H9 (cell line): ENCODE measurements at regions not wholly inside any gene's neighbourhood (a gene's known extent, or its start where the extent isn't known, plus 50 kb on each side); places are given as distances from the start of the nearest gene placed in this dataset.

ENCODE experiments used
- DNase-seq: peaks from one replicate; pipeline ENCODE4 v3.0.0-alpha.2; 2017
- H2AFZ ChIP-seq: one replicate; pipeline ENCODE4 v1.6.1; 2013; ENCODE audit warnings: mild to moderate bottlenecking, low read length, control low read depth, moderate library complexity
- H2AK5ac ChIP-seq: 2 replicates; pipeline ENCODE4 v1.6.1; 2013; ENCODE audit warnings: low read length, control low read depth, mixed read lengths; ENCODE audit not compliant: insufficient read length
- H2BK120ac ChIP-seq: one replicate; pipeline ENCODE4 v1.6.1; 2013; ENCODE audit warnings: low read depth, mild to moderate bottlenecking, low read length, control low read depth, inconsistent platforms; ENCODE audit not compliant: poor library complexity, severe bottlenecking
- H2BK12ac ChIP-seq: 2 replicates; pipeline ENCODE4 v1.6.1; 2013; ENCODE audit warnings: low read length, control low read depth, mixed read lengths, low read depth; ENCODE audit not compliant: insufficient read length
- H2BK15ac ChIP-seq: 2 replicates; pipeline ENCODE4 v1.6.1; 2013; ENCODE audit warnings: low read depth, low read length, control low read depth
- H2BK20ac ChIP-seq: one replicate; pipeline ENCODE4 v1.6.1; 2013; ENCODE audit warnings: low read depth, mild to moderate bottlenecking, low read length, control low read depth, inconsistent platforms; ENCODE audit not compliant: poor library complexity, severe bottlenecking
- H2BK5ac ChIP-seq: 2 replicates; pipeline ENCODE4 v1.6.1; 2013; ENCODE audit warnings: low read length, control low read depth, mixed read lengths; ENCODE audit not compliant: insufficient read length
- H3K14ac ChIP-seq: 2 replicates; pipeline ENCODE4 v1.6.1; 2013; ENCODE audit warnings: low read length, control low read depth; ENCODE audit not compliant: insufficient read depth
- H3K18ac ChIP-seq: 2 replicates; pipeline ENCODE4 v1.6.1; 2013; ENCODE audit warnings: low read depth, mild to moderate bottlenecking, mixed read lengths, low read length, control low read depth; ENCODE audit not compliant: insufficient read length
- H3K23ac ChIP-seq: 2 replicates; pipeline ENCODE4 v1.6.1; 2013; ENCODE audit warnings: low read length, control low read depth, mixed read lengths, low read depth; ENCODE audit not compliant: insufficient read length
- H3K23me2 ChIP-seq: 2 replicates; pipeline ENCODE4 v1.6.1; 2013; ENCODE audit warnings: low read depth, mild to moderate bottlenecking, mixed read lengths, low read length, control low read depth; ENCODE audit not compliant: insufficient read length, poor library complexity, severe bottlenecking
- H3K27ac ChIP-seq: 2 replicates; pipeline ENCODE4 v1.5.1; 2013; ENCODE audit warnings: low read length, control low read depth, mixed read lengths, low read depth; ENCODE audit not compliant: insufficient read length
- H3K27me3 ChIP-seq: 2 replicates; pipeline ENCODE4 v1.6.1; 2013; ENCODE audit warnings: low read length, control low read depth, inconsistent platforms; ENCODE audit not compliant: insufficient read depth
- H3K4ac ChIP-seq: 2 replicates; pipeline ENCODE4 v1.6.1; 2013; ENCODE audit warnings: low read depth, mild to moderate bottlenecking, control low read depth, inconsistent platforms, low read length, moderate library complexity
- H3K4me1 ChIP-seq: 2 replicates; pipeline ENCODE4 v1.6.1; 2013; ENCODE audit warnings: low read length, control low read depth, inconsistent platforms; ENCODE audit not compliant: insufficient read depth
- H3K4me2 ChIP-seq: 2 replicates; pipeline ENCODE4 v1.6.1; 2013; ENCODE audit warnings: low read length, control low read depth, mixed read lengths; ENCODE audit not compliant: insufficient read length, insufficient read depth
- H3K56ac ChIP-seq: 2 replicates; pipeline ENCODE4 v1.6.1; 2013; ENCODE audit warnings: low read depth, mild to moderate bottlenecking, mixed read lengths, low read length, control low read depth; ENCODE audit not compliant: insufficient read length
- H3K79me1 ChIP-seq: 2 replicates; pipeline ENCODE4 v1.6.1; 2013; ENCODE audit warnings: low read depth, mild to moderate bottlenecking, moderate library complexity, low read length, control low read depth, inconsistent platforms; ENCODE audit not compliant: insufficient read depth, poor library complexity, severe bottlenecking
- H3K79me2 ChIP-seq: 2 replicates; pipeline ENCODE4 v1.6.1; 2013; ENCODE audit warnings: low read length, control low read depth, inconsistent platforms; ENCODE audit not compliant: insufficient read depth
- H3K9ac ChIP-seq: 2 replicates; pipeline ENCODE4 v1.6.1; 2013; ENCODE audit warnings: low read length, control low read depth, mixed read lengths; ENCODE audit not compliant: insufficient read length; ENCODE audit errors: extremely low read depth
- H3K9me3 ChIP-seq: one replicate; pipeline ENCODE4 v1.6.1; 2013; ENCODE audit warnings: low read depth, low read length, inconsistent platforms; ENCODE audit not compliant: control insufficient read depth
- H3T11ph ChIP-seq: one replicate; pipeline ENCODE4 v1.6.1; 2013; ENCODE audit warnings: mild to moderate bottlenecking, low read length, control low read depth, inconsistent platforms
- H4K20me1 ChIP-seq: one replicate; pipeline ENCODE4 v1.6.1; 2013; ENCODE audit not compliant: control insufficient read depth, insufficient read length, insufficient read depth
- H4K5ac ChIP-seq: 2 replicates; pipeline ENCODE4 v1.6.1; 2013; ENCODE audit warnings: low read depth, mild to moderate bottlenecking, mixed read lengths, low read length, control low read depth; ENCODE audit not compliant: insufficient read length
- H4K8ac ChIP-seq: replicated peaks from 2 replicates; pipeline ENCODE4 v1.6.1; 2013; ENCODE audit warnings: low read length, control low read depth, mixed read lengths, low read depth; ENCODE audit not compliant: insufficient read length
- H4K91ac ChIP-seq: 2 replicates; pipeline ENCODE4 v1.6.1; 2013; ENCODE audit warnings: low read depth, mild to moderate bottlenecking, moderate library complexity, mixed read lengths, low read length, control low read depth; ENCODE audit not compliant: insufficient read length
- H3K27ac Mint-ChIP-seq, 3 experiments: 2 replicates in 2 of 3; 3 replicates in 1 of 3; pipeline ENCODE4 v1.8.0; 2020 to 2021; ENCODE audit warnings: mixed read lengths in 3 of 3, mild to moderate bottlenecking in 1 of 3, moderate library complexity in 1 of 3
- H3K27me3 Mint-ChIP-seq: 2 replicates; pipeline ENCODE4 v1.8.0; 2021; ENCODE audit warnings: low read depth, mild to moderate bottlenecking, moderate library complexity, mixed read lengths
- H3K36me3 Mint-ChIP-seq, 3 experiments: 2 replicates in 2 of 3; 3 replicates in 1 of 3; pipeline ENCODE4 v1.8.0; 2020 to 2021; ENCODE audit warnings: low read depth in 3 of 3, mixed read lengths in 3 of 3; ENCODE audit not compliant: insufficient read depth in 1 of 3
- H3K4me1 Mint-ChIP-seq, 2 experiments: 2 replicates each; pipeline ENCODE4 v1.8.0; 2020; ENCODE audit warnings: mixed read lengths in 2 of 2
- H3K4me3 Mint-ChIP-seq, 2 experiments: 2 replicates in 1 of 2; 3 replicates in 1 of 2; pipeline ENCODE4 v1.8.0; 2020 to 2021; ENCODE audit warnings: mild to moderate bottlenecking in 2 of 2, mixed read lengths in 2 of 2, moderate library complexity in 1 of 2
- H3K9me3 Mint-ChIP-seq, 2 experiments: 2 replicates in 1 of 2; 3 replicates in 1 of 2; pipeline ENCODE4 v1.8.0; 2020; ENCODE audit warnings: mild to moderate bottlenecking in 2 of 2, mixed read lengths in 2 of 2, moderate library complexity in 1 of 2
- CTCF ChIP-seq: fragments of 200-600 bp; sonication (generic); conservative IDR thresholded peaks from 3 replicates; pipeline ENCODE4 v1.8.0; 2021; ENCODE audit warnings: antibody characterized with exemption, mild to moderate bottlenecking
- WGBS: extraction: QIAGEN DNeasy Blood & Tissue Kit; methylation state at CpG from one replicate; pipeline ENCODE4 v1.1.7; 2013; ENCODE audit warnings: missing lambda C conversion rate, low lambda C conversion rate, mixed read lengths; ENCODE audit not compliant: insufficient read length; ENCODE audit errors: extremely low coverage; 5-methylcytosine and 5-hydroxymethylcytosine counted together

GRCh38 chr6:11413117-11413687 is 124.3 kb upstream of the TMEM170B start:
- Histone ChIP-seq H3T11ph (no peak overlapping the region), H3K23me2 (no peaks in the 10 kb centered on the region), H2BK12ac (no peak overlapping the region), H4K20me1 (no peaks in the 10 kb centered on the region), H3K9ac (no peak overlapping the region), H3K9me3 (no peaks in the 10 kb centered on the region), H3K79me1 (no peaks in the 10 kb centered on the region), H2BK120ac (no peak overlapping the region), H4K5ac (no peak overlapping the region), H3K18ac (no peak overlapping the region), H2BK20ac (no peak overlapping the region), H3K4ac (no peak overlapping the region), H3K14ac (no peak overlapping the region), H3K4me1 (no peaks in the 10 kb centered on the region; the same call in 1 of the 2 replicates), H3K4me2 (no peak overlapping the region), H4K8ac (no peak overlapping the region), H2AFZ (no peak overlapping the region), H3K27ac (no peak overlapping the region), H2BK15ac (no peak overlapping the region), H3K27me3 (no peaks in the 10 kb centered on the region), H2BK5ac (no peak overlapping the region), H3K79me2 (no peaks in the 10 kb centered on the region), H4K91ac (no peak overlapping the region), H2AK5ac (no peak overlapping the region), H3K56ac (no peak overlapping the region), H3K23ac (no peak overlapping the region)
- WGBS = no CpG with 5 or more reads among the region's 6 CpGs
- Mint-ChIP-seq H3K27me3 (no peaks in the 10 kb centered on the region), H3K9me3 (peaks cover 7 to 15% of the 10 kb centered on the region in 2 experiments; a peak in 3 of 5 replicates), H3K27ac (no peak overlapping the region), H3K4me3 (no peak overlapping the region), H3K36me3 (peaks cover 0 to 12% (median 8%) of the 10 kb centered on the region in 3 experiments; a peak in 5 of 7 replicates), H3K4me1 (peaks cover 4 to 5% of the 10 kb centered on the region in 2 experiments; a peak in 2 of 4 replicates)
- no peak for DNase-seq
- TF ChIP-seq CTCF = peak; percentile 31; the same call in 2 of the 3 replicates
